Uterus (tissue), 3 donors: ENCODE measurements at regions not wholly inside any gene's neighbourhood (a gene's known extent, or its start where the extent isn't known, plus 50 kb on each side); places are given as distances from the start of the nearest gene placed in this dataset.

ENCODE experiments used
- DNase-seq, 2 donors: peaks; one replicate each; pipeline ENCODE4 v3.0.0-alpha.2; 2019 to 2020
- H3K27ac ChIP-seq, 2 donors: fragments of 200-600 bp; sonication (generic); 1 replicate in 1 of 2; 2 replicates in 1 of 2; pipeline ENCODE4 v1.5.1; 2016 to 2018
- H3K27me3 ChIP-seq, 2 donors: fragments of 200-600 bp; sonication (generic); one replicate each; pipeline ENCODE4 v1.5.1; 2018 to 2019; ENCODE audit warnings: control low read depth in 1 of 2
- H3K36me3 ChIP-seq, 2 donors: fragments of 200-600 bp; sonication (generic); one replicate each; pipeline ENCODE4 v1.5.1; 2019; ENCODE audit warnings: control low read depth in 1 of 2
- H3K4me1 ChIP-seq, 2 donors: fragments of 200-600 bp; sonication (generic); one replicate each; pipeline ENCODE4 v1.5.1; 2018 to 2019; ENCODE audit warnings: control low read depth in 1 of 2
- H3K4me3 ChIP-seq, 2 donors: fragments of 200-600 bp; sonication (generic); 1 replicate in 1 of 2; 2 replicates in 1 of 2; pipeline ENCODE4 v1.5.1; 2018 to 2019; ENCODE audit warnings: mild to moderate bottlenecking in 1 of 2
- H3K9me3 ChIP-seq, 2 donors: fragments of 200-600 bp; sonication (generic); one replicate each; pipeline ENCODE4 v1.5.1; 2019; ENCODE audit warnings: control low read depth in 1 of 2
- POLR2A ChIP-seq, 2 donors: fragments of 450-650 bp; IDR thresholded peaks; one replicate each; pipeline ENCODE4 v1.6.1; 2016; ENCODE audit warnings: antibody characterized with exemption in 2 of 2, mild to moderate bottlenecking in 1 of 2, moderate library complexity in 1 of 2
- intact Hi-C: fragments of 100-400 bp; cut with DNase I; formaldehyde crosslinking; loops from one replicate; pipeline ENCODE4 v1.15.1; 2023; ENCODE audit warnings: low total_unique reads
- TF ChIP-seq, protein P1 (sequence below), 4 experiments: fragments of 200-600 bp in 2 of 4; fragments of 450-650 bp in 2 of 4; sonication (generic) in 2 of 4; IDR thresholded peaks; one replicate each; pipeline ENCODE4 v1.5.1; 2016 to 2019; ENCODE audit warnings: antibody characterized with exemption in 4 of 4, mild to moderate bottlenecking in 2 of 4, moderate library complexity in 1 of 4
- donor health status: DM: yes; HTN: yes; CAD: no.

DNA sequence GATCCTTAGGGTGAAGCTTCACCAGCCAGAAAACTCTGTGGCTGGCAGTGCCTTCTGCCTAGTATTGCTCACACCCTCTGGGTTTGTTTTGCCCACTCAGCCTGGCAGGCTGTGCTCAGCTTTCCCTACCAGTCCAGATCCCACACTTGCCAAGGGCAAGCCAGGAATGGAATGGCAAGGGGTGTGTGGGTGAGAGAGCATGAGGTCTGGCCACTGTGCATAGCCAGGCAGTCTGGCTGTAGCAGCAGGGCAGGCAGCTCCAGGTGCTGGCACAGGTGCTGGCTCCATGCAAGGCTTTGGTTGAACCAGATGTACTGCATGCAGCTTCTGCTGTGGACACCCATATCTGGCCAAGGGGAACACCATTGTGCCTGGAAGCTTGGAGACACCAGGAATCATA lies 1720.3 kb downstream of the HACE1 start:
- no peaks in the 10 kb centered on the region for H3K36me3 ChIP-seq
- H3K9me3 ChIP-seq, result no peaks in the 10 kb centered on the region
- TF ChIP-seq, protein P1, sequence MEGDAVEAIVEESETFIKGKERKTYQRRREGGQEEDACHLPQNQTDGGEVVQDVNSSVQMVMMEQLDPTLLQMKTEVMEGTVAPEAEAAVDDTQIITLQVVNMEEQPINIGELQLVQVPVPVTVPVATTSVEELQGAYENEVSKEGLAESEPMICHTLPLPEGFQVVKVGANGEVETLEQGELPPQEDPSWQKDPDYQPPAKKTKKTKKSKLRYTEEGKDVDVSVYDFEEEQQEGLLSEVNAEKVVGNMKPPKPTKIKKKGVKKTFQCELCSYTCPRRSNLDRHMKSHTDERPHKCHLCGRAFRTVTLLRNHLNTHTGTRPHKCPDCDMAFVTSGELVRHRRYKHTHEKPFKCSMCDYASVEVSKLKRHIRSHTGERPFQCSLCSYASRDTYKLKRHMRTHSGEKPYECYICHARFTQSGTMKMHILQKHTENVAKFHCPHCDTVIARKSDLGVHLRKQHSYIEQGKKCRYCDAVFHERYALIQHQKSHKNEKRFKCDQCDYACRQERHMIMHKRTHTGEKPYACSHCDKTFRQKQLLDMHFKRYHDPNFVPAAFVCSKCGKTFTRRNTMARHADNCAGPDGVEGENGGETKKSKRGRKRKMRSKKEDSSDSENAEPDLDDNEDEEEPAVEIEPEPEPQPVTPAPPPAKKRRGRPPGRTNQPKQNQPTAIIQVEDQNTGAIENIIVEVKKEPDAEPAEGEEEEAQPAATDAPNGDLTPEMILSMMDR (IDR thresholded peaks at IDR 0.05), result no peak
- TF ChIP-seq POLR2A (IDR thresholded peaks at IDR 0.05), result no peak
- no peaks in the 10 kb centered on the region for H3K27me3 ChIP-seq
- no peaks in the 10 kb centered on the region for H3K4me1 ChIP-seq
- H3K4me3 ChIP-seq, result no peak overlapping the region
- DNase-seq, result no peak
- intact Hi-C loops, result no loop called here
- no peak overlapping the region for H3K27ac ChIP-seq

DNA sequence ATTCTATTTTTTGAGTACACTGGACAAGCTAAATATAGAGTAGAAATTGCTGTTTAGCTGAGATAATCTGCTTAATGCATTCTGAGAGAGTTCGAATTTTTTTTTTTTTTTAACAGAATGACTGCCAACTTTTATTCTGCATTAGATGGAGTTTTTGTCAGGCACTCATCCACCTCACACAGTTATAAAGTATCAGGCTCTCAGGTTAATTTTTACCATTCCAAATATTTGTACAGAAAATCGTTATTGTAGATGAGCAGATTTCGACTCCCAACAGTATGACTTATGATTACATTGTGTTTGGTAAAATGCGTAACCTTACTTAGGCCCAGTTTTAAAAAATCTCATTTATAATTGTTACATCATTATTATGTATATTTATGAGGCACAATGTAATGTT lies 1731.0 kb downstream of the GRIK2 start:
- Histone ChIP-seq H3K27me3 (peaks cover 0 to 3% of the 10 kb centered on the region in 2 donors), H3K36me3 (no peaks in the 10 kb centered on the region), H3K4me3 (no peak overlapping the region), H3K27ac (no peak overlapping the region), H3K9me3 (no peaks in the 10 kb centered on the region), H3K4me1 (no peaks in the 10 kb centered on the region)
- intact Hi-C loops, result no loop called here
- TF ChIP-seq, protein P1 (IDR thresholded peaks at IDR 0.05), result no peak
- TF ChIP-seq POLR2A (IDR thresholded peaks at IDR 0.05), result no peak
- DNase-seq, result no peak

DNA sequence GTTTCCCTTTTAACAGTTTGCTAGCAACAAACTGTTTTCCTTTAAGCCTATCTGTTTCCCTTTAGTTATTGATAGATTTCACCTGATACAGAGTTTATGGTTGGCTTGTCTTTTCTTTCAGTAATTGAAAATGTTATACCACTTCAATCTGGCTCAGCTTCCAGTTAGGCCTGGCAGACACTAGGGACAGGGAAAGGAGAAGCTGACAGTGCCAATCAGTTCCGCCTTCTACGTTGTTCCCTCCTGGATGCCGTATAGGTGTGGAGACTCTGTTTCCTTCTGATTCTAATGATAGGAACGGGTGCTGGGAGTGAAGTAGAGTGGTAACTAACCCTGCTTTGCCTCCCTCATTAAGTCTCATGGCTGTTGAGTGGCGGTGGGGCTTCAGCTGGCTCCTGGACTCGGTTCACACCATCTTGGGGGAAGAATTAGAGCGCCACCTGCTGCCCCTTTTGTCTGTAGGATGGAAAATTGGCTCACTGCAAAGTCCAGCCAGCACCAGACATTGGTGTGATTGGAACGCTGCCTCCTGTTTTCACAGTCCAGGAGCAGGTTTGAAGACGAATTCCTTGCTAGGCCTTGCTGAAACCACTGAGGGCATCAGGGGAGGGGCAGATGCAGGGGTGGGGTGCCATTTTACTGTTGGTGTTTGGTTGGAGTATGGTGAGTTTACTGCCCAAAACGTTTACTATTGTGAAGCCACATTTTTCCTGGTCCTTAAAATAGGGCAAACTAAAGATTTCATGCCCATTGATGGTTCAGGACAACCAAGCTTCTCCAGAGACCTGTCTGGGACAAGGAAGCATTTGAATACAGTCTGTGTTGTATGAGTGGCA lies 1729.5 kb downstream of the GRIK2 start:
- no peak for DNase-seq
- H3K36me3 ChIP-seq, result no peaks in the 10 kb centered on the region
- intact Hi-C loops, result no loop called here
- no peaks in the 10 kb centered on the region for H3K9me3 ChIP-seq
- H3K4me1 ChIP-seq, result no peaks in the 10 kb centered on the region
- TF ChIP-seq, protein P1 (IDR thresholded peaks at IDR 0.05), result no peak
- TF ChIP-seq POLR2A (IDR thresholded peaks at IDR 0.05), result no peak
- H3K4me3 ChIP-seq, result no peak overlapping the region
- peaks cover 0 to 3% of the 10 kb centered on the region in 2 donors for H3K27me3 ChIP-seq
- H3K27ac ChIP-seq, result no peak overlapping the region

DNA sequence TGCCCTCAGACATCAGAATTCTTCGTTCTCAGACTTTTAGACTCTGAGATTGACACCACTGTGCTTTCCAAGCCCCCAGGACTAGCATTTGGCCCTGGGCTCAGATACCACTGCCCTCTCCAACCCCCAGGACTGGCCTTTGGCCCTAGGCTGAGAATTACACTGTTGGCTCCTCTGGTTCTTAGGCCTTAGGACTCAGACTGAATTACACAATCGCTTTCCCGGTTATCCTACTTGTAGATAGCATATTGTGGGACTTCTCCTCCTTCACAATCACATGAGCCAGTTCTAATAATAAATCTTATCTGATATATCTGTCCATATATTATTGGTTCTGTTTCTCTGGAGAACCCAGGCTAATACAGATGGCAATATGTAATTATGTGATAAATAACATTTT lies 1725.5 kb downstream of the GRIK2 start:
- peaks cover 0 to 3% of the 10 kb centered on the region in 2 donors for H3K27me3 ChIP-seq
- TF ChIP-seq, protein P1 (IDR thresholded peaks at IDR 0.05), result no peak
- no peak for TF ChIP-seq POLR2A (IDR thresholded peaks at IDR 0.05)
- no peaks in the 10 kb centered on the region for H3K4me1 ChIP-seq
- no peaks in the 10 kb centered on the region for H3K36me3 ChIP-seq
- intact Hi-C loops, result no loop called here
- no peak for DNase-seq
- no peak overlapping the region for H3K4me3 ChIP-seq
- H3K27ac ChIP-seq, result no peak overlapping the region
- H3K9me3 ChIP-seq, result no peaks in the 10 kb centered on the region

DNA sequence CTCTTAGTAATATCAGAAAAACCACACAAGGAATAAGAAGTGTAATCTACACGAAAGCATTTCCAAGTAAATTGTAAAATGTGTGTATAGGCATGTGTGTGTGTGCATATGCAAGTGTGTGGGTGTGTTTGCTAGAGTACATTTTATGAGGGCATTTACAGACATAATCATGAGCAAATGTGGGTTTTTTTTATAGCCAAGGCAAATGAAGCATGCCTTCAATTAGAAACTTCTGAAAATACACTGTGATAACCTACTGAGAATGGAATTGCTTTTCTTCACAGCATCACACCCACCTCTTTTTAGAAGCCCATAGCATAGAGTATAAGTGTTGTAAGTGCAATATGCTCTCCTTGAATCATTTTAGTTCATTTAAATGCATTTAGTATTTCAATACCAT lies 1721.1 kb downstream of the GRIK2 start:
- intact Hi-C loops, result no loop called here
- no peaks in the 10 kb centered on the region for H3K4me1 ChIP-seq
- no peak overlapping the region for H3K4me3 ChIP-seq
- DNase-seq, result no peak
- no peaks in the 10 kb centered on the region for H3K9me3 ChIP-seq
- TF ChIP-seq, protein P1 (IDR thresholded peaks at IDR 0.05), result no peak
- TF ChIP-seq POLR2A (IDR thresholded peaks at IDR 0.05), result no peak
- H3K36me3 ChIP-seq, result no peaks in the 10 kb centered on the region
- H3K27me3 ChIP-seq, result no peaks in the 10 kb centered on the region
- H3K27ac ChIP-seq, result no peak overlapping the region
